HTR-8/SVneo (cell line): ENCODE measurements at regions not wholly inside any gene's neighbourhood (a gene's known extent, or its start where the extent isn't known, plus 50 kb on each side); places are given as distances from the start of the nearest gene placed in this dataset.

Source experiments
- DNase-seq: peaks from one replicate; pipeline ENCODE4 v3.0.0; 2011; ENCODE audit warnings: low spot score, mixed read lengths; ENCODE audit not compliant: insufficient read length
- FAIRE-seq: peaks from 2 replicates; lab custom pipeline; 2011; peaks lifted over from hg19 to GRCh38; lab: Jason Lieb, UNC

DNA sequence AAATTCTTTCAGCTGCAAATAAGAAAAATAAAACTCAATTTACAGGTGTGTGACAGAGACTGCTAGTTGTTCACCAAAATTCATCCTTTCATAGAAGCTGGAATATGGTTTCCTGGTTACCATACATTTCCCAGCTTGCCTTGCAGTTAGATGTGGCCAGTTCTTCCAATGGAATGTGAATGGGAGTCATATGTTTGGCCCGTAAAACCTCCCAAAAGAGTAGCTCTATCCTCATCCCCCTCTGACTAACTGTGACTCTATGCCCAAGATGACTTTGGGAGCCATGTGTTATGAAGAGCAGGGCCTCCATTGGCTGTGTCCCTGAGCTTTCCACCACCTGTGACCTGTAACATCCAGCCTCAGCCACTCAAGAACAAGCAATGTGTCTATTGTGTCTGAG, 90.6 kb upstream of the NGF start:
- FAIRE-seq (no peak), DNase-seq (no peak)

DNA sequence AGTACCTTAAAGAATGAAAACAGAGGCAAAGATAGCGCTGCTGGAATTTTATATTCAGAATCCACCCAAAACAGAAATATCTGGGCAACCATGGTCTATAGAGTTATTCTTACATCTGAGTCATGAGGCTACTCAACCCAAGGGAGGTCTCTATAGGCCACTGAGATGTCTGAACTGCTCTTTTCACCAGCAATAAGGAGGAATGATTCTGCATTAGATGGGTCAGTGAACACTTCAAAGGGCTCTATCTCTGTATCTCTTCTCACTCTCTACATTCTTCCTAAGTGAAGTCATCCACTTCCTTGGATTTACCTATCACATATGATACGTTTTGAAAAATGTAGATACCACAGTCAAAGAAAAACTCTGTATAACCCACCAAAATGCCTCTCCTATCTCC, 90.2 kb upstream of the NGF start:
- FAIRE-seq = no peak

DNA sequence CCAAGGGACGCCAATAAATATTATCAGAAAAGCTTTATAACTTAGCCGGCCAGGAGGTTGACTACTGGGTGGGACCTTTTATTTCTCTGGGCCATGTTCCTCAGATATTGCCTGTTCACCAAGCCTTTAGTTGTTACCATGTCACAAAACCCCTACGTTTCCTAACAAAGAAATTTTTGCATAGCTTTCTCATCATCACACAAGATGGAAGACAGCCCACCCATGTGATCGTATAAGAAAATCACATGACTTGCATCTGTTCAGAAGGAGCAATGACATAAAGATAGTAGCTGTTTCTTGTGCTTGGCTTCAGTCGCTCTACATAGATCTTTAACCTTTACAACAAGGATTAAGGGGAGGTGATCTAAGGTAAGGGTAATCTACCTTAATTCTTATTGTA, 88.9 kb upstream of the NGF start:
- no peak for FAIRE-seq
- no peak for DNase-seq

More for the DNA sequence above, 90.2 kb upstream of the NGF start:
- no peak for DNase-seq

DNA sequence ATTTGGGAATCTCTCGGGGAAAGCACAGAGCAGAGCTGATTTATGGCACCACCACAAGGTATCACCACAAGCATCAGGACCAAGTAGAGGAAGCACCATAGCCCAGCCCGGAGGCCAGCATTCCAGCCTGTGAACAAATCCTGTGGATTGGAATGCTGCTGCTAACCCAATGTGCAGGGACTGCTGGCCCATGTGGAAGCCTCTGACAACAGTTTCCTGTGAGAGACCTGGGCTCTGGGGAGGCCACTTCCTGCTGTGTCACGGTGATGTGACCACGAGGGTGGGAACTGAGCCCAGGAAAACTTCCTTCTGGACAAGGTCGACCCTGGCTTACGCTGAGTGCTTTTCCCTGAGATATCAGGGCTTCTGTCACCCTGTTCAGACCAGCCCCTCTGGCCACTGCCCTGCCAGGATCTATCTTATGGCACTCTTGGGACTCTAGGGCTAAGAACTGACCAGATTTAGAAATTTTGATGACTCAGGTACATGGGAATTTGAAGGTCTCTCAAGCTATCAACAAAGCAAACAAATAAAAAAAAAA, 88.3 kb upstream of the NGF start:
- FAIRE-seq (no peak), DNase-seq (peak; percentile 27)

DNA sequence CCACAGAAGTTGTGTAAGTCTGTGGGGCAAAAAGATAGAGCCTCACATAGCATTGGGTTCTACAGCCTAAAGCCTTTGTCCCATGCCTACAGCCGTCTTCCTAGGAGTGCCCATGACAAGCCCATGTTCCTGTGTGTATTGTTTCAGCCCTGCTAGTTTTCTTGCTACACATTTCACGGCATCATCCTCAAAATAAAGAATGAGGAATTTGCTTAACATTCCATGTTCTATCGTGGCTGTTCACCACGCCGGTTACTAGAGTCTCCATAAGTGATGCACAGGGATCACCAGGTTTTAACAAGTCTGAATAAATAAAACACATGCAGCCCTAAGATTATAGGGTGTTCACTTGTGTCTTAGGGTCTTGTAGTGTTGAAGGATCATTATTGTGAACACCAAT, 87.4 kb upstream of the NGF start:
- no peak for DNase-seq
- no peak for FAIRE-seq

DNA sequence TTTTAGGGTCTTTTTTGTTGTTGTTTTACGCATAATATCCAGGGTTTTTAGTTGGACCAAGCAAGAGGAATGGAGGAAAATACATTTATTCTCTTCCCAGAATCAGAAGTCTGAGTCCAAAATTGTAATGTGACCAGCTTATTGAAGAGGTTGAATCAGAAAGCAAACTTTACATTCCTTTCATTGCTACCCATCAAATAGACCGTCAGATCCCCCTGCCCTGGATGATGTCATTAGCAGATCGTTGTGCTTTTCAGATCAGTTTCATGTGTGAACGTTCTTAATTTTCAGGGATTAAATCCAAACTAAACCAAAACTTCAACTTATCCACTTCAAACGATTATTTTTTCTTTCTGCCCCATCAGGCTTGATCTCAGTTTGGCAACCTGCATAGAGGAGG, 85.7 kb upstream of the NGF start:
- FAIRE-seq (no peak), DNase-seq (no peak)

DNA sequence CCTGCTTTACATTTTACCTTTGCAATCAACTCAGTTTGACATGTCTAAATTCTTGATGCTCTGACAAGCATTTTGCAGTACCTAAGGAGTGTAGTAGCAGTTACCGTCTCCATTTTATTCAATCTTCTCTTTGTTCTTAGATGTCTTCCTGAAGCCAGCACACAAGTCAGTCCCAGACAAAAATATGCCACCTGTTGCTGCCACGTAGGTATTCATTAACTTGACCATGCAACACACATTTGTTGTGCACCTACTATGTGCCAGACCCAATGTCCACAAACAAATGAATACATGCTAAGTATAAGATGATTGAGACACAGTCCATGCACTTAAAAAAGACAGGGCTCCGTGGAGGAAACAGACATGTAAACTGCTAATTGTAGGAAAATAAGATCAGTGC, 81.5 kb upstream of the NGF start:
- FAIRE-seq = no peak
- no peak for DNase-seq

DNA sequence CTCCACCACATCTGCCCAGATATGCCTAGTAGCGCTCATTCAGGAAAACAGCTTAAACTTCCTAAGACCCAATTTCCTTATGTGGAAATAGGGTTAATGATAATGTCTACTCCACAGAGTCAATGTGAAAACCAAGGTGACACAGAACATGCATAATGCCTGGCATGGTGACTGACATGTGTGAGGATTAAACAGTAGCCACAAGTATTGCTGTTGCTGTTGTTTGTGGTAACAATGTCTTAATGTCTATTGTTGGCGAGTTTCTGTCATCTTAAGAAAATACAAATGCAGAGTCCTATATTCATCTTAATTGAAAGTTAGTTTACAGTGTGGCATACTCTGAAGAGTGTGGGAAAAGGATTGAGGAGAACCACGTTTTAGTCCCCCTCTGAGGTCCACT, 75.6 kb upstream of the NGF start:
- DNase-seq = no peak
- FAIRE-seq = no peak

DNA sequence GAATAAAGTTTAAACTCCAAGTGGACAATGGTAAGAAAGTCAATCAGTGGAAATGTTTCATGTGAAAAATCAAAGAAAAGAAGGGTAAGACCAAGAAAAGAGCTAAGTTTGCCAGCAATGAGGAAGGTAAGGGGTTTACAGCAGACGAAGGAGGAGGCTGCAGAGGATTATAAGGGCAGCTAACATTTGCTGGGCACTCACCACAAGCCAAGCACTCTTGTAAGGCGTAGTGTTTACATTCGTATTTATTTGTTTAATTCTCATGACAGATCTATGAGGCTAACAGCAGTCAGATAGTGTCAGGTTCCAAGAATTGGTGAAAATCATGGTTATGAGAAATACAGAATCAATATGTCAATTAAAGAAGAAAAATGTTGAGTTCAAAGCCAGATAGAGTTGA, 75.2 kb upstream of the NGF start:
- no peak for FAIRE-seq
- no peak for DNase-seq

DNA sequence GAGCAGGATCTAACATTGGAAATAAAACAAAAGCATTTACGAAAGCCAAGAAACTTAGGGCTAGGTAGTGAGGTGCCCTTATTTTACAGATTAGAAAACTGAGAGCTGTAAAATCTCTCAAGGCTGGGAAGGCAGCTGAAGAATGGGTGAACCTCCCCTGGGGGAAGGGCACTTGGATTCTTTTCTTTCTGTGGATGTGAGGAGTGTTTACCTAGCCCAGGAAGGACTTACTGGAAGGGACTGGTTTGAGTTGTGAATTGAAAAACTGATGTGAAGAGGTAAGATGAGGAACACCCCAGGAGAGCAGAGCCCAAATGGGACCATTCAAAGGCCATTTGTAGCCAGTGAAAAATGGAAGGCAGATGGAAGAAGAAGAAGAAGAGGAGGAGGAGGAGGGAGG, 74.7 kb upstream of the NGF start:
- FAIRE-seq (no peak), DNase-seq (no peak)

DNA sequence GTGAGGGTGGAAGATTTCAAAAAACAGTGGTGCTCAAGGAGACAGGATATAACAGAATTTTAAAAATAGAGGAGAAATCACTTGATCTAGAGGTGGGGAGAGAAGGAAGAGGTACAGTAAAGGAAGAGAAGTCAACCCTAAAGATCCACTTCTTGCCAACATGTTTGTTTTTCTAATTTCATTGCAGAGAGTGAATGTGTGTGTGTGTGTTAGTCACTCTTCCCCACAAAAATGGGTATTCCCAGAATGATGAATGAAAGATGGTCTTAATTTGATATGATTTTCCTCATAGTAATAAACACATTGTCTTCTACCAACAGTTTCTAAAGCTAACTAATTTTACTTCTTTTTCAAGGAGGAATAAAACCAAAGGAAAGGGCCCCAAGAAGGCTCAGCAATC, 74.2 kb upstream of the NGF start:
- DNase-seq (no peak), FAIRE-seq (no peak)

DNA sequence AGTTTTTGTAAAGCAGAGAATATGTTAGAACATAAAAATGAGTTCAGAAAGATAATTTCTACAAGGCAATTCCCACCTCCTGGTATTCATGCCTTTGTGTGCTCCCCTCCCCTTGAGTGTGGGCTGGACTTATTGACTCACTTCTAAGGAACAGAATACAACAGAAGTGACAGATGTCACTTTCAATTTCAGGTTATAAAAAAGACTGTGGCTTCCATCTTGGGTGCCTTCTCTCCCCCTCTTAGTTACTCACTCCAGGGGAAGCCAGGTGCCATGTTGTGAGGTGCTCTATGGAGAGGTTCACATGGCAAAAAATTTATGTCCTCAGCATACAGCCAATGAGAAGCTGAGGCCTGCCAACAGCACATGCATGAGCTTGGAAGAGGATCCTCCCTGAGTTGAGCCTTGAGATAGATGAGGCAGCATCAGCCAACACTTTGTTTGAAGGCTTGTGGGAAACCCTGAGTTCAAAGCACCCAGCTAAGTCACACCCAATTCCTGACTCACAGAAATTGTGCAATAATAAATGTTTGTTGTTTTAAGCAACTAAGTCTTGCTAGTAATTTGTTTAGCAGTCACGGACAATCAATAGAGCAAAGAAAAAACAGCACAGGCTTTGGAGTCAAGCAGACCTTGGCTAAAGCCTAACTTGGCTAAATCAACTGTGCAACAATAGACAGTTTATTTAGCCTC, 73.5 kb upstream of the NGF start:
- FAIRE-seq (no peak), DNase-seq (no peak)

DNA sequence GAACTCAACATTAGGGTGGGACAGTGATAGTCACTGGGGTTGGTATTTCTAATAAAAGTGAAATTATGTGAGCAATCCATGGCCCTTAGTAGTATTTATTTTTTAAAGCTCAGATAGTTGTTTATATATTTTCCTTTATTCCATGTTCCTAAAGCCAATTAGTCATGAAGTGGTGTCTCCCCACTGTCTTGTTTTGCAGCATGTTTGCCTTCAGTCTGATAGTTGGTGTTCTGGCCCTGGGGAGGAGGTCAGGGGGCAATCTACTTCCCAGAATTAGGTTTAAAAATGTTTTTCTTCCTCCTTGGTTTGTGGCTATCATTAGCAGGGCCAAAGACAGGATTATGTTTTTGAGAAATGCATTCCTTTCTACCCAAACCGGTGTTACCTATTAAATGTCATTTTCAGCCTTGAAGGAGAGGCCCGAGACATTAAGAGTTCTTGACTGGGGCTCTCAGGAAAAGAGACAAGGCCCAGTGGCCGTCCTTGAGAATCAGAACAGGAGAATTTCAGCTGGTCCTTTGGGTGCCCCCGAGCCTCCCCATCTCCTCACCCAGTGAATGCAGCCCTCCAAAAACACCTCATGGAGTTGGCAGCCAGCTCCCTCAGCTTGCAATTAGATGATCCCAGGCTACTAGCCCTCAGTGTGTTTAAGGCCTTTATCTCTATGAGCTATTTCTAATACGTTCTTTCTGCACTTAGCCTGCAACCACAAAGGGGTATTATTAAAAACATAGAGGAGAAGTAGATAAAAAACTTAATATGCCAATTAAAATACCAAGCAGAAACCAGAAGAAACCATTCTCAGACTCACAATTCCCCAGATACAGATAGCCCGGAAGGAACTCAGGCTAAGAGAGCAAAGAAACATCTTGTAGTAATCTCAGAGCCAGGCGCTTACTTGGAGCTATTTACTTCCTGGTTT, 71.3 kb upstream of the NGF start:
- no peak for DNase-seq
- FAIRE-seq = no peak

DNA sequence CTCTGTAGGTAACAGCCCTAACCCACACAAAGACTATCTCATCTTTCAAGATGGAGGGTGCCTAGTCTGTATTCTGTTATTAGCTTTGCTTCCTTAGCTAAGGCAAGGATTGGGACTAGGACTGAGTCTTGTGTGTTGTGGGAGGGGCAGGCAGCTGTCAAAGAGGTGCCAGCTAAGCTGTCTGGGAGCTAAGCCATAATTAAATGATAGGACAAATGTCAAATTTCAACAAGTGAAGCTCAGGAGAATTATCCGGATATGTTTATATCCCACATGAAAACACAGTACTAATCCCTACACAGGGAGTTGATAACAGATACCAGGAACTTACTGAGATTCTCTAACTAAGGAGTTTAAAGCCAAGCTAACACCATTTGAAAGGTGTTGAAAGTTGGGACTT, 70.5 kb upstream of the NGF start:
- FAIRE-seq (no peak), DNase-seq (no peak)

DNA sequence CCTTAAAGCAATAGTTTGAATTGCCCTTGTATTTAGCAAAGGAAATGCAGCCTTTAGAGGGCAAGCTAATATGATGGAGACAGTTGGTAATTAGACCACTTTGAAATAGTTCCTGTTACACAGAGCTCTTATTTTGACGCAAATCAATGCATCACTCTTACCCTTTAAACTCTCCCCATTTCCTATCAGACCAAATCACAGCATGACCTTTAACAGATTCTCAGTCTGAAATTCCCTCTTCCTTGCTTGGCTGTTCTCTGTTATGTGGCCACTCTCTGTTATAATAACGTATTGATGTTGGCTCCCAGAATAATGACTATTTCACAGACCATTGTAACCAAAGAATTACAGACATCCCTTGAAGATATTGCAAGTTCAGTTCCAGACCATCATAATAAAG, 66.9 kb upstream of the NGF start:
- no peak for DNase-seq
- FAIRE-seq = no peak

DNA sequence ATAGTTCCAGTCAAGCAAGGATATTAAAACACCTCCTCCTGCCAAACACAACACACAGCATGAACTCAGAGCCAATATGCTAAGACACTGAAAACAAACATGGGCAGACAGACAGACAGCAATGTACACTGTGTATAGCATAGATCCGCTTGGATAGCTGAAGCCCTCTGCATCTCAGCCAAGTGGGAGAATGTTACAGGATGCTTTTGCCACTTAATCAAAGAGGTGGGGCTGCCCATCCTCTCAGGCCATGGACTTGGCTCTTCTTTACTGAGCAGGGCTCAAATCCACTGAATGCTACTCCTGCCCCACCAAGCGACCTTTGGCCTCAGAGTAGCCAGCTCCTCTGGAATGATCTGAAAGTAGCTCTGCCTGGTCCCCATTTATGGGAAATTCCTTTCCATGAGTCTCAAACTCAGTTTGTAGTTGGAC, 64.7 kb upstream of the NGF start:
- DNase-seq = no peak
- FAIRE-seq = no peak

DNA sequence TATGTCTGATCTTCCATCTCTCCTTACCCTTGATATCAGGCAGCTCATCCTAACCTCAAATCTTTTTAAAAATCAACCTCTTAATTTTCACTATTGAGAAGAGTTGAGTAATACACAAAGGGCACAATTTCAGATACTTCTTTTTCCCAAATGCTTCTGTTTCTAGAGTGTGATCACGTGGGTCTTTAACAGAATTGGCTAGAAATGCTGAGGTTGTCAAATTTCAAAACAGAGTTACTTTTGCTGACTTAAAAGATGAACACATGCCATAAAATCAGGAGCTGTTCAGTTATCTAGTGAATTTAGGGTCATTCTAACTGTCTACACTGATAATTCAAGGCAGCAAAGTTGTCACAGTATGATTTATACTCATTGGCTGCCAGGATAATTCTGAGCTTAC, 63.6 kb upstream of the NGF start:
- FAIRE-seq (no peak), DNase-seq (no peak)

DNA sequence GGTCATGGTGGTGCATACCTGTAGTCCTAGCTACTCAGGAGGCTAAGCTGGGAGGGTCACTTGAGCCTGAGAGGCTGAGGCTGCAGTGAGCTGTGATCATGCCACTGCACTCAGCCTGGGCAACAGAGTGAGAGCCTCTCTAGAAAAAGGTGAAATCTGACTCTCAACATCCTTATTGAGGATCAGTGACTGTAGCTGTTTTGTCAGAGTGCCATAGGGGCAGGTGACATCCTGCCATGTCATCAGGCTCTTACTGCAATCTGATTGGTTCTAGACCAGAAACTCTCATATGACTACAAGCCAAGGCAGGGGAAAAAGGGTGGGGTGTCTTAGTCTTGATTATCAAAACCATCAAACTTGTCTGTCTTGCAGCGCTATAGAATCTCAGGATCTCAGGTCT, 62.8 kb upstream of the NGF start:
- DNase-seq (no peak), FAIRE-seq (no peak)

DNA sequence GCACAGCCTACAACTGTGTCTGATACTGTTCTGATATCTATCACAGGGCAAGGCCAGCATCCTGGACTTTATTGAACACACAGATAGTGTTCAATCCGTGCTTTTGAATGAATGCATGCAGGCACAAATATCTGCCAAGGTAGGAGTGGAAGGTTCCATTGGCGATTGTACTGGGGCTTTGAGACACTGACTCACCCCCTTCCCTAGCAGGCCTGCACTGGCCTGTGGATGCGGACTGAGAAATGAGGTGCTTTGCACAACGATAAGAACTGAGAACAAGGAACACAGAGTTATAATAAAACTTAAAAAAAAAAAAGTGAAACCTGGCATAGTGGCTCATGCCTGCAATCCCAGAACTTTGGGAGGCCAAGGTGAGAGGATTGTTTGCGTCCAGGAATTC, 62.4 kb upstream of the NGF start:
- DNase-seq (no peak), FAIRE-seq (no peak)

DNA sequence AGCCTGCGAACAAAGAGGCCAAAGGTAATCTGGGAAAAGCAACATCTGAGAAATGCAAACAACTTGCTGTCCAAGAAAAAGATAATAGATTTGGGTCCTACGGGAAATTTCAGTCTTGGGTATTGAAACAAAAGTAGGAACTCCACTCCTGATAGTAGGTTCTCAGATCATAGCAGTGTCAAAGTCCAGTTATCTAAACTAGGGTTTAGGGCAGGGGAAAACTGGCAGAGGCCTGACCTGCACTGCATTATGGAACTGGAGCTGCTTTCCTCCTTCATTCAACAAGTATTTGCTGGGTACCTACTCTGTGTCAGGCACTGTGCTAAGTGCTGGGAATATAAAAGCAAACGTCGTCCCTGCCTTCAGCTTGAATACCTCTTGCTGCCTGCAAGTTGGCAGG, 60.7 kb upstream of the NGF start:
- FAIRE-seq = no peak
- no peak for DNase-seq
